HG03432 (cell line): ENCODE measurements at regions not wholly inside any gene's neighbourhood (a gene's known extent, or its start where the extent isn't known, plus 50 kb on each side); places are given as distances from the start of the nearest gene placed in this dataset.
"Not testable (repeated sequence)": the region's sequence is repeated elsewhere in the genome, so short reads cannot be mapped to it uniquely, and the experiment has no call there.

ENCODE experiments used
- ATAC-seq: cut with Tn5 transposase; IDR thresholded peaks from one replicate; pipeline ENCODE4 v1.9.1; 2021; ENCODE audit warnings: mild to moderate bottlenecking, moderate library complexity; ENCODE audit not compliant: unreplicated experiment

DNA sequence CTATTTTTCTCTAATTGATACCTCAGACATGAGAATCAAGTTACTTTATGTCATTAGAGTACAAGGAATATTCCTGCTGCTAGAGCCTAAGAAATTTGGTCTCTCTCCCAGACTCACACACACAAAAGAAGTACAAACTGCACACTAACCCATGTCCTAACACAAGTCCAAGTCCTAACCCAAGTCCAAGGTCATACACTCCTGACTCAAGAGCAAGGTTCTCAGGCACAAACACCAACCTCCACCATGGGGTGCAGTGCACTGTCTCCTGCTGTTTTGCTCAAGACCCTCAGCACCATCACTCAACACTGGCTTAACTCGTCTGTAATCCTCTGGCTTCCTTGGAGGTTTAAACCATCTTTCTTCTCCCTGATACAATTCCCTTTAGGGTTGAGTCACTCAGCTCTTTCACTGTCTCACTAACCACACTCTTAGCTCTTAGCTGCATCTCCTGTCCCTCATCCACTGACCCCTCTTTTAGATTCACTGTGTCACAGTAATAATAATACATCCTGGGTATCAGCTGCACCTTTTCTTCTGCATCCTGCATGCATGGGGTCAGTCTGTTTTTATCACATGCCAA lies 129.8 kb downstream of the BCL2L11 start:
- ATAC-seq = no peak

DNA sequence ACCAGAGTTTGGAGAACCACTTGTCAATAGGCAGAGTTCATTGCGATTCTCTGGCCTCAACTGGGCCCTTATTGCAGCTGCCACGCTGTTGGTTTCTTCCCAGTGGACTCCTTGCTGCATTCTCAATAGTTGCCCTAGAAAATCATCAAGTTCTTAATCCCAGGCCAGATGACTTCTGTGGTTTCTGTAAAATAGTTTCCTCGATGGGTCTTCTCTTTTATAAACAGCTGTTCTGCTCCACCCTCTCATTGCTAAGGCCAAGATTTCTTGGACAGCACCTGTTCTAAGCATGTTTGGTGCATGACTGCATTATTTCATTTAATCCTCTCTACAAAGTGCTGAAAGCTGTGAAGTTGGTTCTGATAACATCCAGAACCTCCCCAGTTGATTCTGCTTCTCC lies 131.0 kb downstream of the BCL2L11 start:
- ATAC-seq = no peak

GRCh38 chr2:111252436-111252835 lies 131.7 kb downstream of the BCL2L11 start:
- no peak for ATAC-seq

DNA sequence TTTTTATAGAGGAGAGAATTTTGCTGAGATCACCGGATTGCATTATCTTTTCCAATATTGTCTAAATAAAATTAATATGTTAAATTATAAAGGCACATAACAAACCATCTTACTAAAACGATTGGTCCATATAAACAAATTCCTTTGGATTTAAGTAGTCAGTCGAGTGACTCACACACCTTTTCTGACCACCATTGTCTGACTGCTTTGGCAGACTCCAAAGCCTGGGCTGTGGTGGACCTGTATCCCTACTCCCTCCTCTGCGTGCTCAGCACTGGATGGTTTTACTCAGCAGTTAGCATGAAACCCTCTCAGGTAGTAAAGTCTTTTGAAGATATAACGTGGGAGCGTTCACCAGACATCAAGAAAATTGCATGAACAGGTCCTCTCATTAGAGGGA lies 134.2 kb downstream of the BCL2L11 start:
- not testable (repeated sequence) for ATAC-seq

GRCh38 chr2:111256628-111257027 lies 135.9 kb downstream of the BCL2L11 start:
- not testable (repeated sequence) for ATAC-seq

DNA sequence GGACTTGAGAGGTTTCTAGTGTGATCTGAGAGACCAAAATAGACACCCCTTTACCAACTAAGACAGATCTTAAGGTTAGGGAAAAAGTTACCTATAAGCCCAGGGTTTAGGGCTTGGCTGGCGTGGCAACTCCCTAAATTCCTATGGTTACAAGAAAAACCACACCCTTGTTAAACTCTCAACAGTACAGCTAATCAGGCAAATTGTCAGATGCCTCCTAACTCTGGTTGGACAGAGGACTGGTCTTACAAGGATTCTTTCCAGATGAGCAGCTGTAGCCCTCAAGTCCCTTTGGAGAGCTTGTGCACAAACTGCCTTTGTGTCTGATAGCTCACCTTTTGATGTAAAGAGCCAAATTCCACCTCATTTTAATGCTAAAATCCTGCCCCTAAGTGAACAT lies 136.9 kb downstream of the BCL2L11 start:
- ATAC-seq = not testable (repeated sequence)

DNA sequence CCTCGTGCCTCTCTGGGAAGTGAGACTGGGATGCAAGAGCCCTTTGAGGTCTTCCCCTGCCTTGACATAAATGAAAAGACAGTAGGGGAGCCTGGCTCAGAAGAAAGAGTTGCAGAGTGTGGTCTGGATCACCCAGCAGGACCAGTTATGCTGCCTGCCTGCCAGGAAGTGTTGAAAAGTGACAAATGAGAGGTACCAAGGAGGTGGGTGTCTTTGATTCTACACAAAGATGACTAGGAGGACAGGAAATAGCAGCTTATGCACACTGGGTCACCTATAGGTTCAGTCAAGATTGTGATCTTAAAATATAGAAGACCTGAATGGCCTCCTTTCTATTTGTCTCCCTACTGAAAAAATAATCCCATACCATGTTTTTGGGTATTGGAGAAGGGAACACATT lies 137.6 kb downstream of the BCL2L11 start:
- not testable (repeated sequence) for ATAC-seq

DNA sequence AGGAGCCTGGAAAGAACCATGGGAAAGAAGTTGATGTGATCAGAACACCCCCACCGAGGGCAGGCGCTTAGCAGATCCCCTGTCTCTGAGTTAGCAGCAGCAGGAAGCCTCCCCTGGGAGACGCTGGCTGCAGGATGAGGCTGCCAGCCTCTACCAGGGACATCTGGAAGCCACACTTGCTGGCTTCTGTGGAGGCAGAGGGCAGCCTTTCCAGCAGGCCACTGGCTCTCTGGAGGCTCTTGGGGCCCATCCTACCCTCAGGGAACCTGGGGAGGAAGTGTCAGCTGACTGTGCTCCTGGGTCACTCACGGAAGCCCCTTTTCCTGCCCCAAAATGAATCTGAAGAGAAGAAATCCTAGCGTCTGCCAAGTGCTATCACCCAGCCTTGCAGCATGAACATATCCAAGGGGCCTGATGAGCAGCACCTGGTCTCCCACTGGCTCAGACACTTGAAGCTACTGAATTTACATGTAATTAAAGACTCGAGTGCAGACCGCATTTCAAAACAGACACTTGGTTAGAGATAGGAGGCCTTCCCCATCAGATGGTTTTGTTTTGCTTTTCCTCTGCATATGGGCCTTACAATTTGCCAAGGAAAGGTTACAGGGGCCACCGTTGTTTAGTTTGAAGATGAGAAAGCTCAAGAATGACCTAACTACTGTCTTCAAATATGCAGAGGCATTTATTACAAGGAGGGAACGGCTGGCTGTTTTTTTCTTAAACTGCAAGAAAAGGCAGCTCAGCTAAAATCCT lies 142.1 kb downstream of the BCL2L11 start:
- not testable (repeated sequence) for ATAC-seq

GRCh38 chr2:111263380-111264017 lies 142.8 kb downstream of the BCL2L11 start:
- not testable (repeated sequence) for ATAC-seq

DNA sequence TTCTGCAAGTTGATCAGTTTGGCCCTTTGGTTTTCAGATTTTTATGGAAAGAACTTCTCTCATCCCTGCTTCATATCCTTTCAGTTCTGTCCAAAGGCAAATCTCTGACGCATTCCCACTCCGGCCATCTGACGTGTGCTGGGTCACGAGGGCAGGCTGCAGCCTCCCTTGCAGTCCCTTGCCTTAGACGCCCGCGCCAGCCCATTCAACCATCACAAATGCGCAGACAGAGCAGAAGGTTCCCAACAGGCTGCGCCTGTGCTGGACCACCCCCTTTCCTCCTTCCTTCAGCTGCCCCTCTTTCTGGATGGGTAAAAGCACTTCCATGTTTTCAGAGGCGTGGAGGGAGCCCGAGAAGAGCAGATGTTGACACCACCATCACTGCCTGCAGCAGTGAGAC lies 144.2 kb downstream of the BCL2L11 start:
- ATAC-seq = not testable (repeated sequence)

DNA sequence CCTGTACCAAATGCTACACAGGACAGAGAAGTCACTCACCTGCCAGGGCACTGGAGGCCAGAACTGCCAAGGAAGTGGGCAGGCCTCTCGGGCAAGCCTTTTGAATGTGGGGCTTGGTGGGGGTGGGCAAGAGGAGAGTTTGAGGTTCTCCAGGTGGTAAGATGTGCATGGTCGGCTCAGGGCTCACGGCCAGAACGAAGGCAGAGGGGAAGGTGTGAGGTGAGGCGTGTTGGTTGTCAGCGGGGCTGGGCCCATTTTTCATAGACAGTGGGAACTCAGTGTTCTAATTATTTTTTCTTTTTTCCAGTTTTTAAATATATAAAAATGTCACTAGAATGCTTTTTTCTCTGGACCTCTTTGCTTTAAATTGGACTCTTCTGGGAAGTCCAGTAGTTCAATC lies 145.8 kb downstream of the BCL2L11 start:
- ATAC-seq = not testable (repeated sequence)

DNA sequence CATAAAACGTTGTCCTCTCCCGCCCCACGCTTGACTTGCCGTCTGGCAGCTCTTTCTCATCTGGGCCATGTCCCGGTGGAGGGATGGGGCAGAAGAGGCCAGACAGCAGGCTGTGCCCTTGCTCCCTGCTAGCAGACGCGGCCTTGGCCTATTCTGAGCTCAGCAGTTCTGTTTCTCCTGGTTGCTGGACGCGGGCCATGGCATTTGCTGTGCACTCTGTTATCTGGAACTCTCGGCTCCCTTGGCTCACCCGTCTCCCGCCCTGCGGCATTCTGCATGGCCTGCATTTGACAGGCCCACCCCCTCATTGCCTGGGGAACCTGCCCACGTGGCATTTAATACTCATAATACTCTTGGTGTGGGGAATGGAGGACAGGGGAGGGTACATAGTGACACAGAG lies 146.3 kb downstream of the BCL2L11 start:
- not testable (repeated sequence) for ATAC-seq

- not testable (repeated sequence) for ATAC-seq
These were observed 149.1 kb downstream of the BCL2L11 start for GRCh38 chr2:111269761-111270323.

DNA sequence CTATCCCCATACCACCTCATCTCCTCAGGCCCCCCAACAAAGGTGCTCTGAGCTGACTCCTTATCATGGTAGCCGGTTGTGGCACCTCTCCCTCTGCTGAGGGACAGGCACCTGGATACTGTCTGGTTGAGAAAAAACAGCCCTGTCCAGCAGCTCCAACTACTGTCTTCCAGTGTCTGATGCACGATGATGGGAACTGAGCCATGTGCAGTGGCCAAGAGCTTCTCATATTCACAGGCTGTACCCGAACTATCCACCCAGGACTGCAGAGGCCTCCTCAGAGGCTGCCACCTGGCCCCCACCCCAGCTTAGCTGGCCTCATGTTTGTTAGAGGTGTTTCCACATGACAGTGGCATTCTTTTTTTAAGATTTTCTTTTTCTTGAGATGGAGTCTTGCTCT lies 149.9 kb downstream of the BCL2L11 start:
- not testable (repeated sequence) for ATAC-seq

GRCh38 chr2:111271647-111272304 lies 151.1 kb downstream of the BCL2L11 start:
- ATAC-seq = not testable (repeated sequence)

GRCh38 chr2:111273007-111273406 lies 152.3 kb downstream of the BCL2L11 start:
- not testable (repeated sequence) for ATAC-seq

DNA sequence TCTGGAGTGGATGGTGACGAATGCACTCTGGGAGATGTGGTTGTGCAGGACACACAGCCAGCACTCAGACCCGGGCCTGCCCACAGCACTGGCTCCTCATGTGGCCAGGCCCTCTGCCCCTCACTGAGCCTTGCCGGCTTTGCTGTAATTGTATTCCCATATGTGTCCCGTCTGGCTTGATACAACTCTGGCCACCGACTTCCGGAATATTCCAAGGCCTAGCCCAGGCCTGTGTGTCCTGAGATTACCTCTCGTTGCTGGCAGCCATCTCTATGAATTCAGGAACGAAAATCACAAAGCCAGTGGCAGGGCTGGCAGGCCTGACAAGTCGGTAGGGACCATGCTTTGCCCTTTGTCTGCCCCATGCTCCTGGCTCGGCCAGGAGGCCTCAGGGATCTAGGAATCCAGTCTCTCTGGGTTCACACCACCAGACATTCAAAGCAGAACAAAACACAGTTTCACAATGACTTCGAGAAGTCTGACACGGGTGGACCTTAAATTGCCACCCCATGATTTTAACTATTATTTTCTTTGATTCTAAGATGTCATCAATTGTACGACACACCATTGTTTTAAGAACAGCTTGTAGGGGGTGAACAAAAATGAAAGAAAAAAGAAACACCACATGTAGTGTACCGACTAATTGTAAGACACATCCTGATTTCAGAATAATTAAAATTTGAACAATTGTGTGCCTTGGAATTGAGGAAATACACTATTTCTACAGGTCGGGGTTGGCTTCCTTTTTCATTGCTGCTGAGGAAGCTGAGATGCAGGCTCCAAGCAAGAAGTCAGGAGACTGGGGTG lies 154.5 kb downstream of the BCL2L11 start:
- ATAC-seq = not testable (repeated sequence)

- not testable (repeated sequence) for ATAC-seq
These were observed 155.1 kb downstream of the BCL2L11 start for GRCh38 chr2:111275854-111276171.

DNA sequence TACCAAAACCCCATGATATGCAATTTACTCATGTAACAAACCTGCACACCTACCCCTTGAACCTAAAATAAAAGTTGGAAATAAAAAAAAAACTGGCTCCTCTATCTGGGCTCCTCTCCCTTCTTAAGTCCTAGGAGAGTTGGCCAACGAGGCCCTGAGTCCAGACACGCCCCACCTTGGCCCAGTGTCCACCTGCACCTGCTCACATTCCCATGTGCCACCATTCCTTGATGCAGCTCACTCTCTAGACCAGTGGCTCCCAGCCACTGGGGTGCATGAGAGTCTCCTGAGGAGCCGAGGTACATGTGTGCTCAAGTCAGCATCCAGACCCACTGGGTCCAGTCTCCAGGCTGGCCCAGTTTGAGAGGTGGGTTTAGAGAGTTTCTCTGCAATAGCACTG lies 157.4 kb downstream of the BCL2L11 start:
- ATAC-seq = not testable (repeated sequence)

GRCh38 chr2:111280709-111281286 lies 160.1 kb downstream of the BCL2L11 start:
- ATAC-seq = not testable (repeated sequence)
